Right lobe of liver (tissue), 4 donors: ENCODE measurements at regions not wholly inside any gene's neighbourhood (a gene's known extent, or its start where the extent isn't known, plus 50 kb on each side); places are given as distances from the start of the nearest gene placed in this dataset.

Experiments used
- POLR2A ChIP-seq: fragments of 450-650 bp; IDR thresholded peaks from one replicate; pipeline ENCODE4 v1.6.1; 2017; ENCODE audit warnings: antibody characterized with exemption, mild to moderate bottlenecking
- TF ChIP-seq, protein P1 (sequence below), 4 donors: fragments of 200-600 bp in 3 of 4; fragments of 450-650 bp in 1 of 4; IDR thresholded peaks; one replicate each; pipeline versions ENCODE4 v1.5.1 to v1.8.0; 2016 to 2022; ENCODE audit warnings: antibody characterized with exemption in 4 of 4, mild to moderate bottlenecking in 2 of 4
- donor health status: DM: no; HTN: no; CAD: no.
- donor health status: DM: no; HTN: no; CAD: no.
- donor health status: DM: no; HTN: yes; CAD: no.

DNA sequence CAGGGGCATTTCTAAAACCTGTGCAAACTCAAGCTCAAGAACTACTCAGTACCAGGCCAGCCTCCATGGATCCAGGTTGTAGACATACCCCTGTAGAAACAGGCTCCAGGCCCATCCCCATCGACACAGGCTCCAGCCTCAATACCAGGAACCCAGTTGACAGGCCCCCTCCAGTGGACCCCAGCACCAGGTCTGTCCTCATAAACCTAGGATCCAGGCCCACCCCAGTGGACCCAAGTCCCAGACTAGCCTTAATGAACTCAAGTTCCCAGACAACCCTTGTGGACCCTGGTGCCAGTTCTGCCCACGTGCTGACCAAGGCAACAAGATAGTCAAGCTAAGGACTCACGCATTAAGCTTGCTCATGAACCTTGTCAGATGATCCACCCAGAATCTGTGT is 476.9 kb downstream of the TBC1D32 start:
- TF ChIP-seq, protein P1, sequence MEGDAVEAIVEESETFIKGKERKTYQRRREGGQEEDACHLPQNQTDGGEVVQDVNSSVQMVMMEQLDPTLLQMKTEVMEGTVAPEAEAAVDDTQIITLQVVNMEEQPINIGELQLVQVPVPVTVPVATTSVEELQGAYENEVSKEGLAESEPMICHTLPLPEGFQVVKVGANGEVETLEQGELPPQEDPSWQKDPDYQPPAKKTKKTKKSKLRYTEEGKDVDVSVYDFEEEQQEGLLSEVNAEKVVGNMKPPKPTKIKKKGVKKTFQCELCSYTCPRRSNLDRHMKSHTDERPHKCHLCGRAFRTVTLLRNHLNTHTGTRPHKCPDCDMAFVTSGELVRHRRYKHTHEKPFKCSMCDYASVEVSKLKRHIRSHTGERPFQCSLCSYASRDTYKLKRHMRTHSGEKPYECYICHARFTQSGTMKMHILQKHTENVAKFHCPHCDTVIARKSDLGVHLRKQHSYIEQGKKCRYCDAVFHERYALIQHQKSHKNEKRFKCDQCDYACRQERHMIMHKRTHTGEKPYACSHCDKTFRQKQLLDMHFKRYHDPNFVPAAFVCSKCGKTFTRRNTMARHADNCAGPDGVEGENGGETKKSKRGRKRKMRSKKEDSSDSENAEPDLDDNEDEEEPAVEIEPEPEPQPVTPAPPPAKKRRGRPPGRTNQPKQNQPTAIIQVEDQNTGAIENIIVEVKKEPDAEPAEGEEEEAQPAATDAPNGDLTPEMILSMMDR (IDR thresholded peaks at IDR 0.05): no peak
- no peak for TF ChIP-seq POLR2A
